IPS-20b (cell line): ENCODE measurements at regions not wholly inside any gene's neighbourhood (a gene's known extent, or its start where the extent isn't known, plus 50 kb on each side); places are given as distances from the start of the nearest gene placed in this dataset.
"Not testable (repeated sequence)": the region's sequence is repeated elsewhere in the genome, so short reads cannot be mapped to it uniquely, and the experiment has no call there.

Experiments used
- H3K27ac ChIP-seq: one replicate; pipeline ENCODE4 v1.5.1; 2013; ENCODE audit warnings: low read length
- H3K27me3 ChIP-seq: 2 replicates; pipeline ENCODE4 v1.6.1; 2013; ENCODE audit warnings: mild to moderate bottlenecking, low read length, inconsistent platforms; ENCODE audit not compliant: insufficient read depth
- H3K36me3 ChIP-seq: 2 replicates; pipeline ENCODE4 v1.6.1; 2013; ENCODE audit warnings: low read depth, mild to moderate bottlenecking, inconsistent platforms, low read length, moderate library complexity; ENCODE audit not compliant: insufficient read depth
- H3K4me1 ChIP-seq: 2 replicates; pipeline ENCODE4 v1.6.1; 2013; ENCODE audit warnings: mild to moderate bottlenecking, control low read depth, inconsistent platforms, low read length, moderate library complexity; ENCODE audit not compliant: insufficient read depth
- H3K4me3 ChIP-seq: 2 replicates; pipeline ENCODE4 v1.5.1; 2013; ENCODE audit warnings: mild to moderate bottlenecking, low read length, inconsistent platforms
- H3K9ac ChIP-seq: 2 replicates; pipeline ENCODE4 v1.6.1; 2013; ENCODE audit warnings: low read depth, mild to moderate bottlenecking, inconsistent platforms, low read length, moderate library complexity
- H3K9me3 ChIP-seq: 2 replicates; pipeline ENCODE4 v1.6.1; 2013; ENCODE audit warnings: mild to moderate bottlenecking, low read depth, low read length, inconsistent platforms; ENCODE audit not compliant: insufficient read depth

- Histone ChIP-seq H3K36me3 (no peaks in the 10 kb centered on the region), H3K27me3 (no peaks in the 10 kb centered on the region), H3K27ac (no peak overlapping the region), H3K9ac (no peak overlapping the region), H3K4me3 (no peak overlapping the region), H3K4me1 (no peaks in the 10 kb centered on the region), H3K9me3 (no peaks in the 10 kb centered on the region)
Measured at GRCh38 chr18:75723521-75724340, 296.2 kb upstream of the SMIM21 start.

GRCh38 chr18:75714766-75715165 lies 287.3 kb upstream of the SMIM21 start:
- Histone ChIP-seq H3K9ac (no peak overlapping the region), H3K9me3 (peaks cover 7% of the 10 kb centered on the region), H3K27ac (no peak overlapping the region), H3K27me3 (no peaks in the 10 kb centered on the region), H3K4me3 (no peak overlapping the region), H3K36me3 (no peaks in the 10 kb centered on the region), H3K4me1 (no peaks in the 10 kb centered on the region)

DNA sequence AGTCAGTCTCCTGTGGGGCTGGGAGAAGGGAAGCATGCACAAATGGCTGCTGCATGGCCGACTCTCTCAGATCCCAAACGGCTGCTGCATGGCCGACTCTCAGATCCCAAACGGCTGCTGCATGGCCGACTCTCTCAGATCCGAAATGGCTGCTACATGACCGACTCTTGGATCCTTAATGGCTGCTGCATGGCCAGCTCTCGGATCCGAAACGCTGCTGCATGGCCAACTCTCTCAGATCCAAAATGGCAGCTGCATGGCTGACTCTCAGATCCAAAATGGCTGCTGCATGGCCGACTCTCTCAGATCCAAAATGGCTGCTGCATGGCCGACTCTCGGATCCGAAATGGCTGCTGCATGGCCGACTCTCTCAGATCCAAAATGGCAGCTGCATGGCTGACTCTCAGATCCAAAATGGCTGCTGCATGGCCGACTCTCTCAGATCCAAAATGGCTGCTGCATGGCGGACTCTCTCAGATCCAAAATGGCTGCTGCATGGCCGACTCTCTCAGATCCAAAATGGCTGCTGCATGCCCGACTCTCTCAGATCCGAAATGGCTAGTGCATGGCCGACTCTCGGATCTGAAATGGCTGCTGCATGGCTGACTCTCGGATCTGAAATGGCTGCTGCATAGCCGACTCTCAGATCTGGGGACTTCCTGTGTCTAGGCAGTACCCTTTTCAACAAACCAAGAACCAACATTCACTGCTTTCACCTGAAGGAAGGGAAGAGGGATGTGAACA lies 284.8 kb upstream of the SMIM21 start:
- not testable (repeated sequence) for H3K9me3 ChIP-seq, H3K36me3 ChIP-seq, H3K4me1 ChIP-seq

DNA sequence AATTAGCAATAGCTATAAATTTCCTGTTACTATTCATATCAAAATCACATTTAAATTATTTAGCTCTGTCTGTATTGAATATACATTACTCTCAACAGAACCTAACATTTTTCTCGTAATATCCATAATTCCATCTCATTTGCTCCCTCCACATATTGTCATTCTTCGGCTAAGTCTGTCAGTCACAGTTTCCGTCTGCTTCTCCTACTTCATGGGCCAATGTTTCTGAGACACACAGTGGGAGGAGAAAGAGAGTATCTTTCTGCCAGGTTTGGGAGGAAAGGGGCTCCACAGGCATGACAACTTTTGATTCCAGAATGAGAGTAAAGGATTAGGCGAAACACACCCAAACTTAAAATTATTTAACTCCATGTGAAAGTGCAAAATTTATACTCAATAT lies 273.1 kb upstream of the SMIM21 start:
- H3K4me1 ChIP-seq = no peaks in the 10 kb centered on the region
- H3K9me3 ChIP-seq = peaks cover 23% of the 10 kb centered on the region
- H3K9ac ChIP-seq = no peak overlapping the region
- no peak overlapping the region for H3K4me3 ChIP-seq
- H3K27ac ChIP-seq = no peak overlapping the region
- no peaks in the 10 kb centered on the region for H3K36me3 ChIP-seq
- no peaks in the 10 kb centered on the region for H3K27me3 ChIP-seq

More for the DNA sequence above, 284.8 kb upstream of the SMIM21 start:
- H3K9ac ChIP-seq, H3K27me3 ChIP-seq, H3K27ac ChIP-seq, H3K4me3 ChIP-seq: not testable (repeated sequence)

- H3K4me1 ChIP-seq = peaks cover 3% of the 10 kb centered on the region; the same call in 1 of the 2 replicates
- no peak overlapping the region for H3K27ac ChIP-seq
- no peak overlapping the region for H3K9ac ChIP-seq
- peaks cover 17% of the 10 kb centered on the region for H3K9me3 ChIP-seq
- H3K27me3 ChIP-seq = no peaks in the 10 kb centered on the region
- H3K36me3 ChIP-seq = no peaks in the 10 kb centered on the region
- H3K4me3 ChIP-seq = no peak overlapping the region
Measured at GRCh38 chr18:75698861-75699260, 271.4 kb upstream of the SMIM21 start.

DNA sequence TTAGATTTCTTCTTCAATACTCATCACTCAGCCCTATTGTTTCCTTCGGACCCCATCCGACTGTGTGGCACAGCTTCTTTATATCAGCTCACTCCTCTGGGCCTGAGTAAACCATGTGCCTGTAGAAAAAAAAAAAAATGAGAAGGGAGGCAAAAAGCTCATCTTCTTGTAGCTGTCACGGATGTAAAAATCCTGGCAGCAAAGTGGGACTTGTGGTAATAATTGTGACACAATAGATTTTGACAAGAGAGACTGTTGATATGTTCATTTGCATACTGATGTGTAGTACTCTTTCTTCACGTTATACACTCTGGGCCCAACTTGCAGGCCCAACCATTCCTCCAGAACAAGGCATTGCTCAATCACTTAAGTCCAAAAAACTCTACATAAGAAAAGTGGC lies 270.0 kb upstream of the SMIM21 start:
- H3K27ac ChIP-seq = no peak overlapping the region
- H3K36me3 ChIP-seq = no peaks in the 10 kb centered on the region
- H3K4me1 ChIP-seq = peaks cover 3% of the 10 kb centered on the region; the same call in 1 of the 2 replicates
- H3K9me3 ChIP-seq = peaks cover 4% of the 10 kb centered on the region; the same call in 1 of the 2 replicates
- no peak overlapping the region for H3K9ac ChIP-seq
- H3K4me3 ChIP-seq = no peak overlapping the region
- no peaks in the 10 kb centered on the region for H3K27me3 ChIP-seq

DNA sequence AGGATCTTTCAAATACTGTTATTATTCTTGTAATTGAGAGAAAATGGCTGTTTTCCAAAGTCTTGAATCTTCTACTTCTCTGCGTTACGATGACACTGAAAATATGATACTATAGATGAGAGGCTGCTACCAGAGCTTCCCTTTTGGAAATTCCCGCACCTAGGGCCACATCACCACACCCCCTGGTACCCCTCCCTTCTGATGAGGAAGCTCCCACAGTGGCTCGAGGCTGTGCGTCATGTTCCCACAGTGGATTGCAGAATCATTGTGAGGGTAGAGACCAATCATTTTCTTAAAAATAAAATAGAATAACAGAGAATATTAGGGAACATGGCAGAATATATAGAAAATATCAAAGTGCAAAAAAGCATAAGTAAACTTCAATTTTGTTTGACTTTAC lies 268.9 kb upstream of the SMIM21 start:
- no peaks in the 10 kb centered on the region for H3K27me3 ChIP-seq
- no peaks in the 10 kb centered on the region for H3K9me3 ChIP-seq

GRCh38 chr18:75694292-75694691 lies 266.8 kb upstream of the SMIM21 start:
- Histone ChIP-seq H3K9ac (no peak overlapping the region), H3K27me3 (no peaks in the 10 kb centered on the region), H3K4me3 (no peak overlapping the region), H3K27ac (no peak overlapping the region), H3K9me3 (no peaks in the 10 kb centered on the region), H3K4me1 (peaks cover 3% of the 10 kb centered on the region; the same call in 1 of the 2 replicates), H3K36me3 (no peaks in the 10 kb centered on the region)

More for the DNA sequence above, 268.9 kb upstream of the SMIM21 start:
- Histone ChIP-seq H3K27ac (no peak overlapping the region), H3K4me3 (no peak overlapping the region), H3K4me1 (peaks cover 3% of the 10 kb centered on the region; the same call in 1 of the 2 replicates), H3K9ac (no peak overlapping the region), H3K36me3 (no peaks in the 10 kb centered on the region)

DNA sequence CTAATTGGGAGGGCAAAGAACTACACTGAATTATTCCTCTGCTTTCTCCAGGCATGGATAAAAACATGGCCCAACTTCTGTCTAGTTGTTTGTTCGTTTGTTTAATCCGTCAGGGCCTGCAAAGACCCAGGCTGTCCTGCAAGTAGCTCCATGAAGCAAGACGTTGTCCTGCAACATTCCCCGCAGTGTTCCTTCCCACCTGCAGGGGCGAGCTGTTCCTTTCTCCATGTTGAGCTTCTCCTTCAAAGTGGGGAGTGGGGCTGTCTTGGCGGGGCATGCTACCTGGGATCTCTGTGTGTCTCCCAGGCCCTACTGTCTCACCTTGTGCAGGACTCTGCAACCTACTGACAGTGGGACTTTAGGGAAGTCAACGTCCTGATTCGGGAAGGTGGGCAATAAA lies 264.0 kb upstream of the SMIM21 start:
- no peak overlapping the region for H3K27ac ChIP-seq
- H3K27me3 ChIP-seq = no peaks in the 10 kb centered on the region
- no peak overlapping the region for H3K9ac ChIP-seq
- H3K9me3 ChIP-seq = no peaks in the 10 kb centered on the region
- H3K4me1 ChIP-seq = peaks cover 3% of the 10 kb centered on the region; the same call in 1 of the 2 replicates
- H3K4me3 ChIP-seq = no peak overlapping the region
- no peaks in the 10 kb centered on the region for H3K36me3 ChIP-seq

GRCh38 chr18:75690283-75690682 lies 262.8 kb upstream of the SMIM21 start:
- not testable (repeated sequence) for H3K9ac ChIP-seq, H3K27ac ChIP-seq, H3K27me3 ChIP-seq, H3K4me1 ChIP-seq, H3K36me3 ChIP-seq, H3K4me3 ChIP-seq, H3K9me3 ChIP-seq

DNA sequence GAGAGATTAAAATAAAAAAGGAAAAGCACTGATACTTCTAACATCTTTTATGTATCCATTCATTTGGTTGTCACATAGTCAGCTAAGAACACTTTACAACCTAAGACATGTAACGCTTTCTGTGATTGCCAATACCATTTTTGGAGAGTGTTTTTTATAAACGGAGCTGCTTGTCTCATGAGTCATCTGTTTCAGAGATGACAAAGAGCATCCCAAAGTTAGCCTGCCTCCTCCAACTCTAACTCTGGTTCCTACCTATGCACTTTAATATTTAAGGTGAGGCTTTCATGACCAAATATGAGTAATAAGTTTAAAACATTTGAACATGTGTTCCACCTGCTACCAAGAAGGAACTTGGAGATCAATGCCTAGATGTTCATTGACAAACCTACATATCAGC lies 260.1 kb upstream of the SMIM21 start:
- Histone ChIP-seq H3K4me3 (no peak overlapping the region), H3K9me3 (no peaks in the 10 kb centered on the region), H3K4me1 (no peaks in the 10 kb centered on the region), H3K27me3 (no peaks in the 10 kb centered on the region), H3K27ac (no peak overlapping the region), H3K9ac (no peak overlapping the region), H3K36me3 (no peaks in the 10 kb centered on the region)

GRCh38 chr18:75683426-75683825 lies 255.9 kb upstream of the SMIM21 start:
- Histone ChIP-seq H3K9me3 (no peaks in the 10 kb centered on the region), H3K27me3 (no peaks in the 10 kb centered on the region), H3K36me3 (no peaks in the 10 kb centered on the region)

More at GRCh38 chr18:75683426-75683825, 255.9 kb upstream of the SMIM21 start:
- Histone ChIP-seq H3K9ac (no peak overlapping the region), H3K27ac (no peak overlapping the region), H3K4me3 (no peak overlapping the region), H3K4me1 (no peaks in the 10 kb centered on the region)
